Testis (tissue), 2 donors: ENCODE measurements at regions not wholly inside any gene's neighbourhood (a gene's known extent, or its start where the extent isn't known, plus 50 kb on each side); places are given as distances from the start of the nearest gene placed in this dataset.

ENCODE experiments used
- DNase-seq: peaks from one replicate; pipeline ENCODE4 v3.0.0-alpha.2; 2019
- H3K27ac ChIP-seq, 2 donors: fragments of 200-600 bp; sonication (generic); one replicate each; pipeline ENCODE4 v1.5.1; 2019
- H3K27me3 ChIP-seq: fragments of 200-600 bp; sonication (generic); one replicate; pipeline ENCODE4 v1.5.1; 2019
- H3K36me3 ChIP-seq: fragments of 200-600 bp; sonication (generic); one replicate; pipeline ENCODE4 v1.5.1; 2017; ENCODE audit warnings: low read depth; ENCODE audit errors: missing control alignments
- H3K4me1 ChIP-seq: fragments of 200-600 bp; sonication (generic); one replicate; pipeline ENCODE4 v1.5.1; 2019
- H3K4me3 ChIP-seq, 2 donors: fragments of 200-600 bp; sonication (generic); one replicate each; pipeline ENCODE4 v1.5.1; 2017 to 2019
- H3K9me3 ChIP-seq: fragments of 200-600 bp; sonication (generic); one replicate; pipeline ENCODE4 v1.5.1; 2017
- POLR2A ChIP-seq: fragments of 450-650 bp; IDR thresholded peaks from one replicate; pipeline ENCODE4 v1.6.1; 2017; ENCODE audit warnings: antibody characterized with exemption, mild to moderate bottlenecking, moderate library complexity
- WGBS, 2 donors: methylation state at CpG; one replicate each; pipeline ENCODE4 v1.1.5; 2018; 5-methylcytosine and 5-hydroxymethylcytosine counted together
- intact Hi-C: fragments of 100-400 bp; cut with DNase I; formaldehyde crosslinking; loops from one replicate; pipeline ENCODE4 v1.15.1; 2023; ENCODE audit warnings: low total_unique reads
- TF ChIP-seq, protein P1 (sequence below), 3 experiments: fragments of 450-650 bp in 2 of 3; fragments of 200-600 bp in 1 of 3; sonication (generic) in 1 of 3; IDR thresholded peaks; one replicate each; pipeline ENCODE4 v1.5.1; 2016 to 2019; ENCODE audit warnings: antibody characterized with exemption in 3 of 3, mild to moderate bottlenecking in 2 of 3, moderate library complexity in 1 of 3

DNA sequence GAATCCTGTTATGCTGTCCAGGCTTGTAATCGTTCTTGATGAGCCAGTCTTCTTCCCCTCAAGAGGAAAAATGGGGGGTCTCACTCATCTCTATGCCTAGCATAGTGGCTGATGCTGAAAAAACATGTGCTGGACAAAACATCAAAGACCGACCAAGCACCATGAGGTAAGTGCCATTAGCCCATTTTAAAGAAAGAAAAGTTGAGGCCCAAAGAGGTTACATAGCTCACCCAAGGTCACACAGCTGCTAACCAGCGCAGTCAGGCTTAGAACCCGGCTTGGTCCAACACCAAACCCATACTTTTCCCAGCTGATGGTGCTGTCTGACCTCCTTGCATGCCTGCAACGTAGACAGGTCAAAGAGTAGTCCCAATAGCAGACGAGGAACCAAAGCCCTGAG lies 156.4 kb downstream of the INHBB start:
- Histone ChIP-seq H3K4me1 (no peaks in the 10 kb centered on the region), H3K9me3 (no peaks in the 10 kb centered on the region), H3K27me3 (no peaks in the 10 kb centered on the region), H3K36me3 (no peaks in the 10 kb centered on the region), H3K27ac (no peak overlapping the region), H3K4me3 (no peak overlapping the region)
- WGBS, 2 donors: 92 to 96% methylated on average over 5 to 6 of the region's 6 CpGs
- DNase-seq: no peak
- no peak for TF ChIP-seq POLR2A
- TF ChIP-seq, protein P1, sequence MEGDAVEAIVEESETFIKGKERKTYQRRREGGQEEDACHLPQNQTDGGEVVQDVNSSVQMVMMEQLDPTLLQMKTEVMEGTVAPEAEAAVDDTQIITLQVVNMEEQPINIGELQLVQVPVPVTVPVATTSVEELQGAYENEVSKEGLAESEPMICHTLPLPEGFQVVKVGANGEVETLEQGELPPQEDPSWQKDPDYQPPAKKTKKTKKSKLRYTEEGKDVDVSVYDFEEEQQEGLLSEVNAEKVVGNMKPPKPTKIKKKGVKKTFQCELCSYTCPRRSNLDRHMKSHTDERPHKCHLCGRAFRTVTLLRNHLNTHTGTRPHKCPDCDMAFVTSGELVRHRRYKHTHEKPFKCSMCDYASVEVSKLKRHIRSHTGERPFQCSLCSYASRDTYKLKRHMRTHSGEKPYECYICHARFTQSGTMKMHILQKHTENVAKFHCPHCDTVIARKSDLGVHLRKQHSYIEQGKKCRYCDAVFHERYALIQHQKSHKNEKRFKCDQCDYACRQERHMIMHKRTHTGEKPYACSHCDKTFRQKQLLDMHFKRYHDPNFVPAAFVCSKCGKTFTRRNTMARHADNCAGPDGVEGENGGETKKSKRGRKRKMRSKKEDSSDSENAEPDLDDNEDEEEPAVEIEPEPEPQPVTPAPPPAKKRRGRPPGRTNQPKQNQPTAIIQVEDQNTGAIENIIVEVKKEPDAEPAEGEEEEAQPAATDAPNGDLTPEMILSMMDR (IDR thresholded peaks at IDR 0.05): no peak
- intact Hi-C loops: no loop called here

DNA sequence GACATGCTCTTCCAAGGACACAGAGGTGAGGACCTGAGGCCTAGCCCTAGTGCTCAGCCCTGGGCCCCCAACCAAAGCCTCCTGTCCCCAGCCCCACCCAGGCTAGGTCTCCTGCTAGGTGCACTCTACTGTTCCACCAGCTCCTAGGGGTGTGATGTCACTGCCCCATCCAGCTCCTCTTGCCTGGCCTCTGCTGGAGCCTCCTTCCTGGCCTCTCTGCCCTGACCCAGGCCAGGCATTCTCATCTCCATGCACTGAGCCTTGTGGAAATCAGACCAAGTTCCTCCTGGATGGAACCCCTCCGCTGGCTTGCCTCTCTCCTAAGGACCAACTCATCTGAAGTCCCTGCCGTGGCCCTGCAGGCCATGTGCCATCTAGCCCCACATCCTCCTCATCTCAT lies 156.8 kb downstream of the INHBB start:
- intact Hi-C loops: no loop called here
- WGBS, 2 donors: 82 to 100% methylated on average over 2 of the region's 2 CpGs
- Histone ChIP-seq H3K27me3 (no peaks in the 10 kb centered on the region), H3K9me3 (no peaks in the 10 kb centered on the region), H3K27ac (no peak overlapping the region), H3K4me3 (no peak overlapping the region), H3K36me3 (no peaks in the 10 kb centered on the region), H3K4me1 (no peaks in the 10 kb centered on the region)
- TF ChIP-seq, protein P1 (IDR thresholded peaks at IDR 0.05): no peak
- no peak for TF ChIP-seq POLR2A
- DNase-seq: no peak

DNA sequence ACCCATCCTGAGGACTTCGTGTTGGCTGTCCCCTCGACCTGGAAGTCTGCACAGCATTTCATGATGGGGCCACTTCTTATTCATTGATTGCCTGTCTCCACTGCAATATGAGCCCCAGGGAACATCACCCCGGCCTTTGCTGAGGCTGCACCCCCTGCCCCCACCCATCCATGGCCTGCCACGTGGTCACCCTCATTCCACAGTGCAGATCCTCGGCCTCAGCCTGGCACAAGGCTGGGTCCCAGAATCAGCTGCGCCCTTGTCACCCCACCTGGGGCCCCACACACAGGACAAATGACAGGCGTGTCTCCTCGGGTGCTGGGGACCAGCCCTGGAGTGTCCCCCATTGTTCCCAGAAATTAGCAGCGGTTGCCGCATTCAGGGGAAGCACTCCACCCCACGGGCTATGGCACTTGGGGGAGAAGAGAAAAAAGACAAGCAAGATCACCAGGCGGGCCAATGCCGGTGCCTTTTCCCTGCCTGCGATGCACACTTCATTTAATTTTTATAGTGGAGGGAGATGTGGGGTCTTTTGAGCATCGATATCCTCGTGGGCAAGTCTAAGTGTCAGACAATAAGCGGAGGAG lies 157.4 kb downstream of the INHBB start:
- DNase-seq: no peak
- Histone ChIP-seq H3K4me1 (no peaks in the 10 kb centered on the region), H3K4me3 (no peak overlapping the region), H3K27me3 (no peaks in the 10 kb centered on the region), H3K27ac (no peak overlapping the region), H3K9me3 (no peaks in the 10 kb centered on the region), H3K36me3 (no peaks in the 10 kb centered on the region)
- TF ChIP-seq POLR2A: no peak
- TF ChIP-seq, protein P1 (IDR thresholded peaks at IDR 0.05): no peak
- WGBS, 2 donors: 92 to 96% methylated on average over 13 to 17 of the region's 17 CpGs
- intact Hi-C loops: no loop called here

DNA sequence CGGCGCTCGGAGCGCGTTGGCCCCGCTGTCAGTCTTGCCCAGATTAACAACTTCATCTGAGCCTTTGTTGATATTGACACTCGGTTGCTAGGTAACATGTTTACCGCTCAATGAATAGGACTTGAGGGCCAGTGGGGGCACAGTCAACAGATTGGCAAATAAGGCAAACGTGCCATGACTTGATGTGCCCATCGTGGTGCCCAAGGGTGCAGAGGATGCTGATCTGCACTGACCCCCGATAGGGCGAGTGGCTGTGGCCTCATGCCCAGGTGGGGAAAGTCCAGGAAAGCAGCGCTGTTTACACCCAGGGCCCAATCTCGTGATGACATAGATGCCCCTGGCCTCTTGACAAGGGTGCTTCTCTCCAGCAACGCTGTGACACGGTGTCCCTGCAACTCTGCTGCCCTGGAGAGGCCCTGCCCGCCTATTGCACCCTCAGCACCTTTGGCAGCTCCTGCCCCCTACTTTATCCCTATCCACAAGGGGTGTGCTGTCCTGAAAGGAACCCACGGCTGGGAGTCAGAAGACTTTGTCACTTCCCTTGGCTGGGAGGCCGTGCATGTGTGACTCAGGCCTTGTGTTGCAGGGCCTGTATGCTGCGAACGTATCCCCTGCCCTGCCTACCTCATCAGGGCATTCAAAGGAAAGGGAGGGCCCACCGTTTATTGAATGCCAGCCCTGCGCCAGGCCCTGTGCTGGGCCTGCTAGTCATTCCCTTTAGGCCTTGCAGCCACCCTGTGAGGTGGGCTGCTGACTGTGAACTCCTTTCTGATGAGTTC lies 158.0 kb downstream of the INHBB start:
- 88% methylated on average over 20 to 23 of the region's 23 CpGs for WGBS, 2 donors
- peaks cover 4% of the 10 kb centered on the region for H3K4me1 ChIP-seq
- H3K27me3 ChIP-seq: no peaks in the 10 kb centered on the region
- intact Hi-C loops: no loop called here
- no peak for DNase-seq
- H3K4me3 ChIP-seq: no peak overlapping the region
- TF ChIP-seq POLR2A: no peak
- TF ChIP-seq, protein P1 (IDR thresholded peaks at IDR 0.05): no peak
- H3K9me3 ChIP-seq: no peaks in the 10 kb centered on the region
- no peaks in the 10 kb centered on the region for H3K36me3 ChIP-seq
- no peak overlapping the region for H3K27ac ChIP-seq
